HG03066 (cell line): ENCODE measurements at regions not wholly inside any gene's neighbourhood (a gene's known extent, or its start where the extent isn't known, plus 50 kb on each side); places are given as distances from the start of the nearest gene placed in this dataset.

Experiments used
- ATAC-seq: cut with Tn5 transposase; IDR thresholded peaks from one replicate; pipeline ENCODE4 v1.9.1; 2021; ENCODE audit warnings: low read depth; ENCODE audit not compliant: unreplicated experiment

GRCh38 chr13:105830821-105831220 lies 704.6 kb downstream of the EFNB2 start:
- no peak for ATAC-seq

- ATAC-seq, result no peak
Observed at GRCh38 chr13:105827111-105827809, 708.2 kb downstream of the EFNB2 start.

- no peak for ATAC-seq
Observed at GRCh38 chr13:105825071-105825470, 710.4 kb downstream of the EFNB2 start.

- ATAC-seq, result no peak
Observed at GRCh38 chr13:105821337-105821736, 714.1 kb downstream of the EFNB2 start.

- no peak for ATAC-seq
Observed at GRCh38 chr13:105820415-105820814, 715.0 kb downstream of the EFNB2 start.

GRCh38 chr13:105817498-105817897 lies 718.0 kb downstream of the EFNB2 start:
- no peak for ATAC-seq

GRCh38 chr13:105816994-105817393 lies 718.5 kb downstream of the EFNB2 start:
- ATAC-seq, result no peak

GRCh38 chr13:105814902-105815250 lies 720.6 kb downstream of the EFNB2 start:
- no peak for ATAC-seq

- no peak for ATAC-seq
Observed at GRCh38 chr13:105814219-105814901, 721.1 kb downstream of the EFNB2 start.

GRCh38 chr13:105806628-105806920 lies 728.9 kb downstream of the EFNB2 start:
- no peak for ATAC-seq

GRCh38 chr13:105805892-105806627 lies 729.4 kb downstream of the EFNB2 start:
- no peak for ATAC-seq

GRCh38 chr13:105804561-105805190 lies 730.8 kb downstream of the EFNB2 start:
- ATAC-seq, result no peak

GRCh38 chr13:105799155-105799554 lies 736.3 kb downstream of the EFNB2 start:
- no peak for ATAC-seq

- no peak for ATAC-seq
Observed at GRCh38 chr13:105798541-105798940, 736.9 kb downstream of the EFNB2 start.

- ATAC-seq, result no peak
Observed at GRCh38 chr13:105796081-105796480, 739.4 kb downstream of the EFNB2 start.

- no peak for ATAC-seq
Observed at GRCh38 chr13:105790923-105791322, 744.5 kb downstream of the EFNB2 start.

- ATAC-seq, result no peak
Observed at GRCh38 chr13:105788530-105788929, 746.9 kb downstream of the EFNB2 start.

- ATAC-seq, result no peak
Observed at GRCh38 chr13:105787632-105788031, 747.8 kb downstream of the EFNB2 start.

- ATAC-seq, result no peak
Observed at GRCh38 chr13:105785436-105785835, 750.0 kb downstream of the EFNB2 start.

- no peak for ATAC-seq
Observed at GRCh38 chr13:105783261-105783660, 752.2 kb downstream of the EFNB2 start.

GRCh38 chr13:105778196-105778595 lies 757.3 kb downstream of the EFNB2 start:
- no peak for ATAC-seq
